ENCODE measurements at regions not wholly inside any gene's neighbourhood (a gene's known extent, or its start where the extent isn't known, plus 50 kb on each side); places are given as distances from the start of the nearest gene placed in this dataset.

GRCh38 chrX:148290931-148291330 lies 209.5 kb upstream of the AFF2 start:
- Histone ChIP-seq H3K27ac (ENCODE audit: insufficient read depth, low read depth, low read length) (peak overlapping the region; percentile 42), H3K4me2 (ENCODE audit: insufficient read depth, low read length) (no peak overlapping the region), H3K9me3 (replicated peaks; ENCODE audit: control insufficient read depth, insufficient read depth, low read length) (no peaks in the 10 kb centered on the region), H3K36me3 (ENCODE audit: control insufficient read depth in 2 of 2, extremely low read depth in 1 of 2, insufficient read depth in 2 of 2, low read length in 2 of 2) (no peaks in the 10 kb centered on the region), H2AFZ (ENCODE audit: low read depth, low read length) (no peak overlapping the region), H3K27me3 (ENCODE audit: control insufficient read depth in 2 of 2, insufficient read depth in 2 of 2, low read length in 2 of 2) (no peaks in the 10 kb centered on the region), H3K9ac (replicated peaks; ENCODE audit: extremely low read depth, insufficient read depth, low read length) (no peak overlapping the region), H3K4me1 (ENCODE audit: control insufficient read depth, extremely low read depth, insufficient read depth, low read length) (peaks cover 13% of the 10 kb centered on the region), H4K20me1 (replicated peaks; ENCODE audit: control insufficient read depth, extremely low read depth, insufficient read depth, low read length) (no peaks in the 10 kb centered on the region), H3K79me2 (ENCODE audit: control insufficient read depth, insufficient read depth, low read length) (no peaks in the 10 kb centered on the region), H3K9me1 (replicated peaks; ENCODE audit: control insufficient read depth, extremely low read depth, insufficient read depth, low read length) (no peaks in the 10 kb centered on the region), H3K4me3 (replicated peaks in 1 of 3; ENCODE audit: insufficient read depth in 1 of 3, low read depth in 1 of 3, low read length in 3 of 3) (no peak overlapping the region)
- intact Hi-C loops (cut with micrococcal nuclease) (loop anchor here (1.0 to 10.0 kb wide), 2 partner anchors 25 to 214 kb away; partner anchors contain the start of gene AFF2), dilution Hi-C loops (cut with MboI; ENCODE audit: extremely low pct_ligation_motif_present, low sequenced_read_pairs) (no loop called here)
- DNase-seq (ENCODE audit: low read depth, low spot score) (peak; percentile 56), FAIRE-seq (peak; percentile 94)
- CTCF ChIA-PET, result interaction anchor here (0.8 kb wide), 1 partner anchor 23 kb away, joined by 3 read pairs; no protein-coding TSS in a partner anchor
- POLR2A ChIA-PET, result no interaction called here
- TF ChIP-seq MAX (IDR thresholded peaks at IDR 0.05; ENCODE audit: insufficient read depth, insufficient read length) (no peak), EZH2 (IDR thresholded peaks at IDR 0.05; ENCODE audit: borderline replicate concordance, low read depth, low read length, severe bottlenecking) (no peak), FOS (IDR thresholded peaks at IDR 0.05; ENCODE audit: borderline replicate concordance, insufficient read depth, low read length) (peak; percentile 71), JUN (IDR thresholded peaks at IDR 0.05; ENCODE audit: borderline replicate concordance, insufficient read depth, insufficient read length, low read depth) (peak; percentile 63), MYC (IDR thresholded peaks at IDR 0.05; ENCODE audit: low read depth, low read length) (no peak), POLR2A (IDR thresholded peaks at IDR 0.05; ENCODE audit: low read depth, low read length) (no peak), CTCF (IDR thresholded peaks at IDR 0.05; ENCODE audit: extremely low read depth in 1 of 2, insufficient read depth in 1 of 2, low read depth in 1 of 2, low read length in 2 of 2) (no peak), GATA2 (IDR thresholded peaks at IDR 0.05; ENCODE audit: insufficient read depth, insufficient read length, low read depth, low read length) (peak; percentile 79), POLR2AphosphoS5 (IDR thresholded peaks at IDR 0.05; ENCODE audit: insufficient read depth, low read depth, low read length) (peak; percentile 52)
- no TSS peak for BruUV-seq (replicated peaks)

Data from endothelial cell of umbilical vein (primary cell).